ENCODE measurements at regions not wholly inside any gene's neighbourhood (a gene's known extent, or its start where the extent isn't known, plus 50 kb on each side); places are given as distances from the start of the nearest gene placed in this dataset.

GRCh38 chr2:88811681-88812080 is 120.2 kb downstream of the RPIA start:
- Histone ChIP-seq H3K79me2 (ENCODE audit: control insufficient read depth, insufficient read depth, low read length) (no peaks in the 10 kb centered on the region), H2AFZ (ENCODE audit: low read depth, low read length) (no peak overlapping the region), H3K9ac (replicated peaks; ENCODE audit: extremely low read depth, insufficient read depth, low read length) (no peak overlapping the region), H4K20me1 (replicated peaks; ENCODE audit: control insufficient read depth, extremely low read depth, insufficient read depth, low read length) (no peaks in the 10 kb centered on the region), H3K27ac (ENCODE audit: insufficient read depth, low read depth, low read length) (no peak overlapping the region), H3K4me3 (replicated peaks in 1 of 3; ENCODE audit: insufficient read depth in 1 of 3, low read depth in 1 of 3, low read length in 3 of 3) (no peak overlapping the region), H3K4me2 (ENCODE audit: insufficient read depth, low read length) (no peak overlapping the region), H3K9me3 (replicated peaks; ENCODE audit: control insufficient read depth, insufficient read depth, low read length) (peaks cover 2% of the 10 kb centered on the region), H3K27me3 (ENCODE audit: control insufficient read depth in 2 of 2, insufficient read depth in 2 of 2, low read length in 2 of 2) (peaks cover 0 to 6% of the 10 kb centered on the region in 2 experiments), H3K9me1 (replicated peaks; ENCODE audit: control insufficient read depth, extremely low read depth, insufficient read depth, low read length) (no peaks in the 10 kb centered on the region), H3K36me3 (ENCODE audit: control insufficient read depth in 2 of 2, extremely low read depth in 1 of 2, insufficient read depth in 2 of 2, low read length in 2 of 2) (no peaks in the 10 kb centered on the region), H3K4me1 (ENCODE audit: control insufficient read depth, extremely low read depth, insufficient read depth, low read length) (peaks cover 3% of the 10 kb centered on the region)
- FAIRE-seq = no peak
- dilution Hi-C loops (cut with MboI; ENCODE audit: extremely low pct_ligation_motif_present, low sequenced_read_pairs) = no loop called here
- TF ChIP-seq MYC (IDR thresholded peaks at IDR 0.05; ENCODE audit: low read depth, low read length) = no peak
- ChIA-PET CTCF (interaction anchor here (0.9 to 1.5 kb wide), 2 partner anchors 71 to 108 kb away, joined by 3 read pairs; no protein-coding TSS in a partner anchor), POLR2A (no interaction called here)
- no peak for DNase-seq (ENCODE audit: low read depth, low spot score)
- BruUV-seq (replicated peaks) = no TSS peak
- intact Hi-C loops (cut with micrococcal nuclease) = loop anchor here (2.0 to 5.0 kb wide), 3 partner anchors 19 to 236 kb away; no protein-coding TSS in a partner anchor

DNA sequence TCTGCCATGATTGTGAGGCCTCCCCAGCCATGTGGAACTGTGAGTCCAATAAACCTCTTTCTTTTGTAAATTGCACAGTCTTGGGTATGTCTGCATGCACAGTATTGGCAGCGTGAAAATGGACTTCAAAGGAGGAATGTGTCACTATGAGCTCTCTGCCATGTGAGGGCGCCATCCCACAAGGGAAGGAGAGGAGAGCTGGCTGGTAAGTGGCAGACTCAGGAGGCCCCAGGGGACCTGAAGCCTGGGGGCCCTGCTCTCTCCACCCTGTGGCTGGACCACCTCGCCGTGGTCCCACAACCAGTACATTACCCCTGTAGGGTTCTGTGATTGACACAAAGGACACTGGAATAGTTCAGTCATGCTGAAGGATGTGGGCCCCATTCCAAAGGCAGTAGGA is 122.1 kb downstream of the RPIA start:
- intact Hi-C loops (cut with micrococcal nuclease) = loop anchor here (1.0 to 5.0 kb wide), 6 partner anchors 17 to 234 kb away; no protein-coding TSS in a partner anchor
- ChIA-PET POLR2A (no interaction called here), CTCF (interaction anchor here (0.5 to 2.0 kb wide), 27 partner anchors 13 to 148 kb away, joined by 3 to 30 read pairs (median 5); no protein-coding TSS in a partner anchor)
- Histone ChIP-seq H3K4me3 (replicated peaks in 1 of 3; ENCODE audit: insufficient read depth in 1 of 3, low read depth in 1 of 3, low read length in 3 of 3) (no peak overlapping the region), H3K4me1 (ENCODE audit: control insufficient read depth, extremely low read depth, insufficient read depth, low read length) (peaks cover 8% of the 10 kb centered on the region), H3K27ac (ENCODE audit: insufficient read depth, low read depth, low read length) (no peak overlapping the region), H2AFZ (ENCODE audit: low read depth, low read length) (no peak overlapping the region), H3K36me3 (ENCODE audit: control insufficient read depth in 2 of 2, extremely low read depth in 1 of 2, insufficient read depth in 2 of 2, low read length in 2 of 2) (no peaks in the 10 kb centered on the region), H3K9ac (replicated peaks; ENCODE audit: extremely low read depth, insufficient read depth, low read length) (no peak overlapping the region), H3K9me3 (replicated peaks; ENCODE audit: control insufficient read depth, insufficient read depth, low read length) (peaks cover 2% of the 10 kb centered on the region), H3K9me1 (replicated peaks; ENCODE audit: control insufficient read depth, extremely low read depth, insufficient read depth, low read length) (no peaks in the 10 kb centered on the region), H3K27me3 (ENCODE audit: control insufficient read depth in 2 of 2, insufficient read depth in 2 of 2, low read length in 2 of 2) (peaks cover 0 to 2% of the 10 kb centered on the region in 2 experiments), H4K20me1 (replicated peaks; ENCODE audit: control insufficient read depth, extremely low read depth, insufficient read depth, low read length) (no peaks in the 10 kb centered on the region), H3K4me2 (ENCODE audit: insufficient read depth, low read length) (no peak overlapping the region), H3K79me2 (ENCODE audit: control insufficient read depth, insufficient read depth, low read length) (no peaks in the 10 kb centered on the region)
- dilution Hi-C loops (cut with MboI; ENCODE audit: extremely low pct_ligation_motif_present, low sequenced_read_pairs) = no loop called here
- TF ChIP-seq, protein P1, sequence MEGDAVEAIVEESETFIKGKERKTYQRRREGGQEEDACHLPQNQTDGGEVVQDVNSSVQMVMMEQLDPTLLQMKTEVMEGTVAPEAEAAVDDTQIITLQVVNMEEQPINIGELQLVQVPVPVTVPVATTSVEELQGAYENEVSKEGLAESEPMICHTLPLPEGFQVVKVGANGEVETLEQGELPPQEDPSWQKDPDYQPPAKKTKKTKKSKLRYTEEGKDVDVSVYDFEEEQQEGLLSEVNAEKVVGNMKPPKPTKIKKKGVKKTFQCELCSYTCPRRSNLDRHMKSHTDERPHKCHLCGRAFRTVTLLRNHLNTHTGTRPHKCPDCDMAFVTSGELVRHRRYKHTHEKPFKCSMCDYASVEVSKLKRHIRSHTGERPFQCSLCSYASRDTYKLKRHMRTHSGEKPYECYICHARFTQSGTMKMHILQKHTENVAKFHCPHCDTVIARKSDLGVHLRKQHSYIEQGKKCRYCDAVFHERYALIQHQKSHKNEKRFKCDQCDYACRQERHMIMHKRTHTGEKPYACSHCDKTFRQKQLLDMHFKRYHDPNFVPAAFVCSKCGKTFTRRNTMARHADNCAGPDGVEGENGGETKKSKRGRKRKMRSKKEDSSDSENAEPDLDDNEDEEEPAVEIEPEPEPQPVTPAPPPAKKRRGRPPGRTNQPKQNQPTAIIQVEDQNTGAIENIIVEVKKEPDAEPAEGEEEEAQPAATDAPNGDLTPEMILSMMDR (IDR thresholded peaks at IDR 0.05; ENCODE audit: extremely low read depth in 1 of 2, insufficient read depth in 1 of 2, low read depth in 1 of 2, low read length in 2 of 2) = peak; percentile 43 to 54
- TF ChIP-seq POLR2A (IDR thresholded peaks at IDR 0.05; ENCODE audit: low read depth, low read length) (no peak), POLR2AphosphoS5 (IDR thresholded peaks at IDR 0.05; ENCODE audit: insufficient read depth, low read depth, low read length) (no peak)
- FAIRE-seq (no peak), DNase-seq (ENCODE audit: low read depth, low spot score) (peak; percentile 44)
- BruUV-seq (replicated peaks) = no TSS peak
